ENCODE measurements at regions not wholly inside any gene's neighbourhood (a gene's known extent, or its start where the extent isn't known, plus 50 kb on each side); places are given as distances from the start of the nearest gene placed in this dataset.

DNA sequence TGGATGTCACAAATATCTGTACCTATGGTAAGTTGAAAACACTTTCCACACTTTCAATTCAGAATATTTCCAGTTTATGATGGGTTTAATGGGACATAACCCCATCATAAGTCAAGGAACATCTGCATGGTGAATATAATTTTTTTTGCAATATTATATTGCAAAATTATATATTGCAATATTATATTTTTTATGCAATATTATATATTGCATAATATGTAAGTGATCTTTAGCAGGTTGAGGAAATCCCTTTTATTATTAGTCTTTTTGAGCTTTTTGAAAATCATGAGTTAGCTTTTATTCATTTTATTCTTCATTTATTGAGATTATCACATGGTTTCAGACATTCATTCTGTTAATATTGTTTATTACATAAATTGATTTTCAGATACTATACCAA lies 342.2 kb upstream of the GALNT5 start:
- intact Hi-C loops (cut with DNase I; ENCODE audit: low total_unique reads): no loop called here
- no peak for DNase-seq
- Histone ChIP-seq H3K4me1 (no peaks in the 10 kb centered on the region), H3K9me3 (no peaks in the 10 kb centered on the region), H3K27ac (no peak overlapping the region), H3K36me3 (no peaks in the 10 kb centered on the region), H3K27me3 (no peaks in the 10 kb centered on the region), H3K4me3 (no peak overlapping the region)
- no peak for TF ChIP-seq POLR2A (IDR thresholded peaks at IDR 0.05)
- TF ChIP-seq, protein P1, sequence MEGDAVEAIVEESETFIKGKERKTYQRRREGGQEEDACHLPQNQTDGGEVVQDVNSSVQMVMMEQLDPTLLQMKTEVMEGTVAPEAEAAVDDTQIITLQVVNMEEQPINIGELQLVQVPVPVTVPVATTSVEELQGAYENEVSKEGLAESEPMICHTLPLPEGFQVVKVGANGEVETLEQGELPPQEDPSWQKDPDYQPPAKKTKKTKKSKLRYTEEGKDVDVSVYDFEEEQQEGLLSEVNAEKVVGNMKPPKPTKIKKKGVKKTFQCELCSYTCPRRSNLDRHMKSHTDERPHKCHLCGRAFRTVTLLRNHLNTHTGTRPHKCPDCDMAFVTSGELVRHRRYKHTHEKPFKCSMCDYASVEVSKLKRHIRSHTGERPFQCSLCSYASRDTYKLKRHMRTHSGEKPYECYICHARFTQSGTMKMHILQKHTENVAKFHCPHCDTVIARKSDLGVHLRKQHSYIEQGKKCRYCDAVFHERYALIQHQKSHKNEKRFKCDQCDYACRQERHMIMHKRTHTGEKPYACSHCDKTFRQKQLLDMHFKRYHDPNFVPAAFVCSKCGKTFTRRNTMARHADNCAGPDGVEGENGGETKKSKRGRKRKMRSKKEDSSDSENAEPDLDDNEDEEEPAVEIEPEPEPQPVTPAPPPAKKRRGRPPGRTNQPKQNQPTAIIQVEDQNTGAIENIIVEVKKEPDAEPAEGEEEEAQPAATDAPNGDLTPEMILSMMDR (IDR thresholded peaks at IDR 0.05): no peak

DNA sequence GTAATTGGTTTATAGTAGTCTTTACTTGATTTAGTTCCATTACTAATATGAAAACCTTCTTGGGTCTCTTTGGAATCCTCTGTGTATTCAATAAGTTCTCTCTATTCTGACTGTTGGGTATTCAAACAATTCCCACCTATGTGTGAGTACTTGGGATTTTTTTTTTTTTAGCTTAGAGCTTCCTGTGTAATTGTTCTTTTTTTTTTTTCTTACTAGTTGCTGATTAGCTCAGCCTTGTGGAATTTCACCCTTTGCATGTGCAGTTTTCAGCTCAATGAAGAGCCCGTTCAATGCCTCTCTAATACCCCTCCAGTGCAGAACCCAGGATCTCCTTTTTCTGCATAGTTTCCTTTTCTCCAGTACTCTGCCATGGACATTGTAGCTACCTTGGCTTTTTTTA lies 339.1 kb upstream of the GALNT5 start:
- no peak for DNase-seq

DNA sequence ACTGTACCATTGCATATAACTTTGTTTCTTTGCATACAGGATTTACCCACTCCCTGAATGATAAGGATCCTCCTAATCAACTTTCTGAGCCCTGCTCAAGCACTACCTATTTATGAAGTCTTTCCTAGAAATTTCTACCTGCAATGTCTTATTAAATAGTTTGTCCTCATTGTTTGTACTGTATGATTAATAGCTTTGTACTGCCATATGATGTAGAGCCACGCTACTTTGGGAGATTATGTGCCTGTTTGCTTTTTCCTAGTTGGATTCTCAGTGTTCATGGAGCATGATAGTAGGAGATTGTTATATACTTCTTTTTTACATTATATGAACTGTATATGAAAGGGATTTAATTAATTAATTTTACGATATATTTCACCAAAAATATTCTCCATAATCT lies 327.1 kb upstream of the GALNT5 start:
- no peak overlapping the region for H3K27ac ChIP-seq
- H3K9me3 ChIP-seq: no peaks in the 10 kb centered on the region
- no peaks in the 10 kb centered on the region for H3K4me1 ChIP-seq
- no peak for TF ChIP-seq POLR2A (IDR thresholded peaks at IDR 0.05)
- TF ChIP-seq, protein P1 (IDR thresholded peaks at IDR 0.05): no peak
- no peak for DNase-seq
- intact Hi-C loops (cut with DNase I; ENCODE audit: low total_unique reads): no loop called here
- no peaks in the 10 kb centered on the region for H3K36me3 ChIP-seq
- H3K27me3 ChIP-seq: no peaks in the 10 kb centered on the region
- H3K4me3 ChIP-seq: no peak overlapping the region

More for the DNA sequence above, 339.1 kb upstream of the GALNT5 start:
- Histone ChIP-seq H3K4me3 (no peak overlapping the region), H3K4me1 (no peaks in the 10 kb centered on the region), H3K9me3 (no peaks in the 10 kb centered on the region), H3K27me3 (no peaks in the 10 kb centered on the region), H3K27ac (no peak overlapping the region), H3K36me3 (no peaks in the 10 kb centered on the region)
- intact Hi-C loops (cut with DNase I; ENCODE audit: low total_unique reads): no loop called here
- no peak for TF ChIP-seq POLR2A (IDR thresholded peaks at IDR 0.05)
- TF ChIP-seq, protein P1 (IDR thresholded peaks at IDR 0.05): no peak

- Histone ChIP-seq H3K27ac (no peak overlapping the region), H3K4me1 (no peaks in the 10 kb centered on the region), H3K9me3 (no peaks in the 10 kb centered on the region), H3K4me3 (no peak overlapping the region), H3K36me3 (no peaks in the 10 kb centered on the region), H3K27me3 (no peaks in the 10 kb centered on the region)
- TF ChIP-seq, protein P1 (IDR thresholded peaks at IDR 0.05): no peak
- no peak for TF ChIP-seq POLR2A (IDR thresholded peaks at IDR 0.05)
- no peak for DNase-seq
- intact Hi-C loops (cut with DNase I; ENCODE audit: low total_unique reads): no loop called here
Measured at GRCh38 chr2:156933645-156934225, 323.8 kb upstream of the GALNT5 start.

GRCh38 chr2:156935616-156936015 lies 321.9 kb upstream of the GALNT5 start:
- Histone ChIP-seq H3K9me3 (no peaks in the 10 kb centered on the region), H3K4me1 (no peaks in the 10 kb centered on the region), H3K36me3 (no peaks in the 10 kb centered on the region), H3K4me3 (no peak overlapping the region), H3K27ac (no peak overlapping the region), H3K27me3 (no peaks in the 10 kb centered on the region)
- intact Hi-C loops (cut with DNase I; ENCODE audit: low total_unique reads): no loop called here
- DNase-seq: no peak
- no peak for TF ChIP-seq POLR2A (IDR thresholded peaks at IDR 0.05)
- TF ChIP-seq, protein P1 (IDR thresholded peaks at IDR 0.05): no peak

Data from uterus (tissue), 3 donors.